GM12872 (cell line): ENCODE measurements at regions not wholly inside any gene's neighbourhood (a gene's known extent, or its start where the extent isn't known, plus 50 kb on each side); places are given as distances from the start of the nearest gene placed in this dataset.

Experiments used
- CTCF ChIP-seq: IDR thresholded peaks from 3 replicates; pipeline ENCODE4 v1.5.1; 2011; ENCODE audit warnings: low read depth, mild to moderate bottlenecking, low read length, moderate library complexity; ENCODE audit not compliant: insufficient read depth

DNA sequence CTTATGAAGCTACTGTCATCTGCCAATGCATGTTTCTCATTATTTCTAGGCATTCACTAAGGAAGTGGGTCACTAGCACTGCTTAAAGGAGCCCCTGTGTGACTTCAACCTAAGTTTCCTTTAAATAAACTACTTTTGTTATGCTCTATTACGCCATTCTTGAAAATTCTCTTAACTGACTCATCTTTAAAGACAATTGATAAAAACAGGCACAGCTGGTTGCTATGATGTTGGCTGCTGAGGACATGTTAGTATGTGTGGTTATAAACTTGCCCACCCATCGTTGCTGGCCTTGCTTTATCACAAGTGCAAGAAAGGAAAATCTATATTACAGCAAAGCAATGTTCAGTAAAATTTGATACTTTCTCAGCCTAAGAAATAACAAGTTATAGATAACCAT lies 75.8 kb upstream of the CNTNAP4 start:
- no peak for TF ChIP-seq CTCF

DNA sequence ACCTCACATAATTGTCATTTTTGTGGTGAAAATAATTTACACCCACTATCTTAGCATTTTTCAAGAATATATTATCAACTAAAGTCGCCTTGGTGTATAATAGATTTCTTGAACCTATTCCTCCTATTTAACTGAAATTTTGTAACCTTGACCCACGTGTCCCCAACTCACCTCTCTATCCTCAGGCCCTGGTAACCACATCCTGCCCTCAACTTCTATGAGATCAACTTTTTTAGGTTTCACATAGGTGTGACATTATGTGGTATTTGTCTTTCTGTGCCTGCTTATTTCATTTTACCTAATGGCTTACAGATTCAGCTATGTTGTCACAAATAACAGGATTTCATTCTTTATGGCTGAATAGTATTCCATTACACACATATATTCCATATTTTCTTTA lies 73.0 kb upstream of the CNTNAP4 start:
- TF ChIP-seq CTCF, result no peak

GRCh38 chr16:76207270-76207669 lies 69.9 kb upstream of the CNTNAP4 start:
- TF ChIP-seq CTCF, result no peak

DNA sequence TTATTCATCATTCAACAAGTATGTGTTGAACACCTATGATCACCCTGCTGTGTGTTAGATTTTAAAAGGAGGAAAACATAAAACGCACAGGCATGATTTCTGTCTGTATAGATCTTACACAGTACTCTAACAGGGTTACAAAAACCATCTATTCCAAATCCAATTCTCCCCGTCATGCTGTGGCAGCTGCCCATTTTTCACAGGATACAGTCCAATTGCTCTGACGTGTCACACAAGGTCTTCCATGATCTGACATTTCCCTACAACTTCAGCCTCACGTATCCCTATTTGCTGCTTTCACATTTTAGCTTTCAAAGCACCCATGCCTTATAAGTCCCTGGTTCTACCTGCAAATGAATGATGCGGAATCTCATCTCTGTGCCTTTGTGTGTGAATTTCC lies 67.0 kb upstream of the CNTNAP4 start:
- TF ChIP-seq CTCF, result no peak

DNA sequence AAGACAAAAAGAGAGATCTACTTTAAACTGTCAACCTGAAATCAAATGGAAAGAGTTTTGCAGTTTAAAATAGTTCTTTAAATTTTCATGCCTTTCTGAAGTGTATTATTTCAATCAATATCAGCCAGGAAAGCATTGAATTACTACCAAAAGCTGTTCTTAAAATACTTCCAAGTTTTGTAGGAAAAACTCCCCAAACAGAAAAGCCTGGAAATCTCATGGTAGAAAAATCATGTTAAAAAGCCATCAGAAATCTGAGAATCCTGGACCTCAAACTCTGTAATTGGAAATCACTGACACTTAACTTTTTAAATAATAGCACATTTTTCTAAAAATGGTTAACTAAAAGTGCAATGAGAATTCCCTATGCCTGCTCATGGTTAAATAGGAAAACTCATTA lies 63.3 kb upstream of the CNTNAP4 start:
- TF ChIP-seq CTCF, result no peak

- TF ChIP-seq CTCF, result no peak
Measured at GRCh38 chr16:76214856-76215255, 62.3 kb upstream of the CNTNAP4 start.

- no peak for TF ChIP-seq CTCF
Measured at GRCh38 chr16:76222087-76222486, 55.1 kb upstream of the CNTNAP4 start.

DNA sequence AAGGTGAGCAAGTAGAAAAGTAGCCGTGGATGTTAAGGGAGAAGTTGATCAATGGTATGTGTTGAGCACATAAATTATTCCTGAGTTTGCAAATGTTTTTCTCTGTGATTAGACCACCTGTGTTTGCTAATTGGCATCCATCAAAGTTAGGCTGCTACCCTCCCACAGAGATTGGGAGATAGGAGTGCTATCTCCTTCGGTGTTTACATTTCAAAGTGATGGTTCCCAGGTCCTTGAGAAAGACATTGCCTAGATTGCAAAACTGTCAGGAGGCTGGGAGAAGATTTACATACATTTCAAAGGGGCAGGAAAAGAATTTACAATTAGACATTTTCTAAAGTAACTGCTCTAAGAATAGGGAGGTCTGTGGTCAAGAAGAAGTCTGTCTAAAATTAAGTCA lies 54.3 kb upstream of the CNTNAP4 start:
- TF ChIP-seq CTCF, result no peak
